Activated naive CD8-positive, alpha-beta T cell treated with anti-CD3 and anti-CD28 coated beads, Interleukin-2, amount 10 ng/mL, durations not matched to agents 7 days and 5 days (primary cell): ENCODE measurements at regions not wholly inside any gene's neighbourhood (a gene's known extent, or its start where the extent isn't known, plus 50 kb on each side); places are given as distances from the start of the nearest gene placed in this dataset.
"Not testable (repeated sequence)": the region's sequence is repeated elsewhere in the genome, so short reads cannot be mapped to it uniquely, and the experiment has no call there.

Experiments used
- ATAC-seq: fragments of 150-1000 bp; cut with Tn5 transposase; one replicate; pipeline ENCODE4 v1.10.0; 2021; ENCODE audit warnings: low read depth, moderate library complexity
- POLR2A ChIA-PET: fragments of 350-600 bp; sonication (Branson Sonifier 250); formaldehyde crosslinking; loops from one replicate; lab custom pipeline; 2021; ENCODE audit warnings: antibody characterized with exemption; lab: Charles Lee
- DNase-seq: peaks from one replicate; pipeline ENCODE4 v3.0.0; 2021
- H3K27ac Mint-ChIP-seq: one replicate; pipeline ENCODE4 v1.8.0; 2022; ENCODE audit warnings: mild to moderate bottlenecking, mixed read lengths
- H3K27me3 Mint-ChIP-seq: one replicate; pipeline ENCODE4 v1.8.0; 2022; ENCODE audit warnings: mild to moderate bottlenecking, moderate library complexity, mixed read lengths
- H3K36me3 Mint-ChIP-seq: one replicate; pipeline ENCODE4 v1.8.0; 2021; ENCODE audit warnings: mild to moderate bottlenecking, mixed read lengths
- H3K4me1 Mint-ChIP-seq: one replicate; pipeline ENCODE4 v1.8.0; 2021; ENCODE audit warnings: mixed read lengths
- H3K4me3 Mint-ChIP-seq: one replicate; pipeline ENCODE4 v1.8.0; 2022; ENCODE audit warnings: mild to moderate bottlenecking, moderate library complexity, mixed read lengths
- H3K9me3 Mint-ChIP-seq: one replicate; pipeline ENCODE4 v1.8.0; 2021; ENCODE audit warnings: mixed read lengths

DNA sequence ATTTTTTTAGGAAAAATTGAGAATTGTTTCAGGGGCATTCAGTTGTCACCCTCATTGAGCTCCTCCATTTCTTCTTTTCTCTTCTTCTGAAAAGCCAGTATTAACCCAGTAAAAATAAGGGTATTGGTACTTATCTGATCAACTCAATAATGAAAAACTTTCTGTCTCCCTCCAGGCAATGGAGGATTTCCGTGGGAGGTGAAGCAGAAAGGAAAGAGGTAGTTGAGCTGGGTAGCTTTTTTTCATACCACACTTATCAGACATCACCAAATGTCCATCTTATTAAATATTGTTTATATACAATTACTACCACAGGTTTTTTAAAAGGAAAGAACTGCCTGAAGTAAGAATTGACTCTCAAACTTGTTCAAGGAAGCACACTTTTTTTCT is 731.1 kb upstream of the ZNF608 start:
- H3K4me3 Mint-ChIP-seq: no peak overlapping the region
- no peaks in the 10 kb centered on the region for H3K9me3 Mint-ChIP-seq
- DNase-seq: no peak
- ATAC-seq: no peak
- no peak overlapping the region for H3K27ac Mint-ChIP-seq
- no peaks in the 10 kb centered on the region for H3K27me3 Mint-ChIP-seq
- no peaks in the 10 kb centered on the region for H3K36me3 Mint-ChIP-seq
- POLR2A ChIA-PET: no interaction called here
- H3K4me1 Mint-ChIP-seq: no peaks in the 10 kb centered on the region

DNA sequence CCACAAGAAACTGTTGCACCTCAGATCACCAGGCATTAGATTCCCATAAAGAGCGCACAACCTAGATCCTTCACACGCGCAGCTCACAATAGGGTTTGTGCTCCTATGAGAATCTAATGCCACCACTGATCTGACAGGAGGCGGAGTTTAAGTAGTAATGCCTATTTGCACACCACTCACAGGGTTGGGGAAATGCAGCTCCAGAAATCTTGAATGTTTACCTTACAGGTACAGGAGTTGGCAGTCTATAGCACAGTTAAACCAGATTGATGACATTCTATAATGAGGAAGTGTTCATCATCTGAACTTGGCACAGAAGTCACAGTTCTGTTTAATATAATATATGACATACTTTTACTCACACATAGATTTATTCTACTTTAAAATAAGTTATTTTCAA is 732.2 kb upstream of the ZNF608 start:
- Mint-ChIP-seq H3K9me3 (no peaks in the 10 kb centered on the region), H3K4me1 (no peaks in the 10 kb centered on the region), H3K27me3 (no peaks in the 10 kb centered on the region), H3K27ac (no peak overlapping the region), H3K36me3 (no peaks in the 10 kb centered on the region), H3K4me3 (no peak overlapping the region)
- no peak for DNase-seq
- ATAC-seq: no peak
- POLR2A ChIA-PET: no interaction called here

DNA sequence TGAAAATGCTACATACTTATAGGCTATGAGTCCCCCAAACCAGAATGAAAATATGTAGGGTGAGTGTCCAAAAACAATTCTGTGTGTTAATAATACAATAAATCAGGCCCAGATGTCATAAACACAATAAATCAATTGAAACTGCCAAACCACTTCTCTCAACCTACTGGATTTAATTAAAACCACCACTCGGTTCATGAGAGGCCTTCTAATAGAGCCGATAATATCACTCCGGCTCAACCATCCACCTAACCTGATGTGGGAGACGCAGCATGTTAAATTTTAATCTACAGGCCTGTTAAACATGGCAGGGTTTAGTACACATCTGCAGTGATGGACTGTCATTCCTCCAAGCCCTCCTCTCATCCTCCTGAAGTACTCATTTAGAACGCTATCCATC is 734.5 kb upstream of the ZNF608 start:
- Mint-ChIP-seq H3K36me3 (no peaks in the 10 kb centered on the region), H3K4me1 (no peaks in the 10 kb centered on the region), H3K4me3 (no peak overlapping the region), H3K27ac (no peak overlapping the region), H3K27me3 (no peaks in the 10 kb centered on the region), H3K9me3 (no peaks in the 10 kb centered on the region)
- POLR2A ChIA-PET: no interaction called here
- DNase-seq (no peak), ATAC-seq (no peak)

DNA sequence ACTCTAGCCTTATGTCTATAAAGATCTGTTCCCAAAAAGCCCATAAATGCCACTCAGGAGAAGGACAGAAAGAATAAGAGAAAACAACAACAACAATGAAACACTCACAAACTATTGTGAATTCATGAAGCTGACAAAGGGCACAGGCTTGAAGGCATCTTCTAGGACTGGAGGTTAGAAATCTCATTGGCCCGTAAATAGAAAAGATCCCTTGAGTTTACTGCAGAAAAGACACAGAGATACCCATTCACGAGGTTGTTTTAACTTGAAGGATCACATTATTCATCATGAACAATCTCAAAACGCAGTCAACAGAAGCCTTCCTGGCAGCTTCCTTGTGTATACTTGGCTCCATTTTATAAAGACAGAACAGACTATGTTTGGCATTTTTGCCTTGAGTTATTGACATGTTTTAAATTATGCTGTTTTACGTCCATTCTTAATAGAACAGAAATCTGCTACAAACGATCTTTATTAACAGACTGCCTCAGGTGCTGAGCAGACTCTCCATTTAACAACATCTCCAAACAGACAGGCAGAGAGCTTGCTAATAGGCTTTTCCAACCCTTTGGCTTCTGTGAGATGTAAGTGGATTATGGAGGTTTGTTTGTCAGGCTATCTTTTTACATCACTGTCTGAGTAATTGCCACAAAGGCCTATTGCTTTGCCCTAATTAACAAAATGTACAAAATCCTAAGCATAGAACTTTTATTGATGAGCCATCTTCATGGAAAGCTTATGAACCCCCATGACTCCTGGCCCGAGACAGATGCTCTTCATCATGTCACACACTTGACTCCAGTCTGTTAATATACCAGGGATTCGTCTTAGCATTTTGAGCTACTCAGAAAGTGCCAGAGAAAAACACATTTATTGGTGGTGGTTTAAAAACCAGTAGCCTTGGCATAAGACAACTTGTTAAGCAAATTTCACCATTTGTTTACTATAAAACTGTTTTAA is 735.3 kb upstream of the ZNF608 start:
- Mint-ChIP-seq H3K27ac (no peak overlapping the region), H3K9me3 (no peaks in the 10 kb centered on the region), H3K27me3 (no peaks in the 10 kb centered on the region), H3K4me1 (no peaks in the 10 kb centered on the region), H3K36me3 (no peaks in the 10 kb centered on the region), H3K4me3 (no peak overlapping the region)
- no peak for DNase-seq
- ATAC-seq: no peak
- POLR2A ChIA-PET: no interaction called here

DNA sequence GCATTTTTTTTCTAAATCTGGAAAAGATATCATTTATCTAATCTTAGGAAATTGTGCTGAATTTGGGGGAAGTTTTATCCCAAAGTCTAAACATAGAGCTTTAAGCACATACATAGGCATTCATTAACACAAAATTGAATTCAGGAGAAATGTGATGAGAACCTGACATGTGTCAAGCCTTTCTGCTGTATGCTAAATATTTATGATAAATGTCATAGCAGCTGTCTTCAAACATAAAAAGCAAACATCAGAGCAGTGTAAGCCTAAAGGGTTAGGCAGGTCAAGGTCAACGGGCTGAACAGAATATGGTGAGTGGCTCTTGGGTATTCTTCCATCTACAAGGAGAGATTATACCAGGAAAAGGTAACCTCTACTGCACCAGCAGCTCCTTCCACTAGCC is 737.2 kb upstream of the ZNF608 start:
- Mint-ChIP-seq H3K4me1 (no peaks in the 10 kb centered on the region), H3K36me3 (no peaks in the 10 kb centered on the region), H3K27ac (no peak overlapping the region), H3K4me3 (no peak overlapping the region), H3K27me3 (no peaks in the 10 kb centered on the region), H3K9me3 (peaks cover 3% of the 10 kb centered on the region)
- DNase-seq (no peak), ATAC-seq (no peak)
- POLR2A ChIA-PET: no interaction called here

DNA sequence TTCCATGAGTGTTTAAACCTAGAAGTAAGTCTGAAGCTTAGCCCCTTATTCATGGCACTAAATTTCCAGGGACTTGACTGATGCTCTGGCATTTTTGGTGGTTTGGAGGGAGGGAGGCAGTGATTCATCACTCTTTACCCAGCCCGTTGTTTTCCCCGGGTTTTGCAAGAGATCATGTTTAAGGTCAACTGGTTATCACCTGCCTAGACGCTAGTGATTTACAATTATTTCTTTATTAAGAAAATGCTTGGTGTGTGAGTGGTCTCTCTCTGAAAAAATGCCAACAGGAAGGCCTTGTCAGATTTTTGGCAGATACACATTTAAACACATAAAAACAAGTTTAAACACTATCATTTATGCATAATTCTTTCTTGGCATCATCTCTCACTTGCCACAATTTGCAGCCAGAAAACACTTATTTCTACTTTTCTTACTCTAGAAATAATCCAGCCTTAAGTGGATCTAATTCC is 737.9 kb upstream of the ZNF608 start:
- Mint-ChIP-seq H3K36me3 (no peaks in the 10 kb centered on the region), H3K27me3 (no peaks in the 10 kb centered on the region)

DNA sequence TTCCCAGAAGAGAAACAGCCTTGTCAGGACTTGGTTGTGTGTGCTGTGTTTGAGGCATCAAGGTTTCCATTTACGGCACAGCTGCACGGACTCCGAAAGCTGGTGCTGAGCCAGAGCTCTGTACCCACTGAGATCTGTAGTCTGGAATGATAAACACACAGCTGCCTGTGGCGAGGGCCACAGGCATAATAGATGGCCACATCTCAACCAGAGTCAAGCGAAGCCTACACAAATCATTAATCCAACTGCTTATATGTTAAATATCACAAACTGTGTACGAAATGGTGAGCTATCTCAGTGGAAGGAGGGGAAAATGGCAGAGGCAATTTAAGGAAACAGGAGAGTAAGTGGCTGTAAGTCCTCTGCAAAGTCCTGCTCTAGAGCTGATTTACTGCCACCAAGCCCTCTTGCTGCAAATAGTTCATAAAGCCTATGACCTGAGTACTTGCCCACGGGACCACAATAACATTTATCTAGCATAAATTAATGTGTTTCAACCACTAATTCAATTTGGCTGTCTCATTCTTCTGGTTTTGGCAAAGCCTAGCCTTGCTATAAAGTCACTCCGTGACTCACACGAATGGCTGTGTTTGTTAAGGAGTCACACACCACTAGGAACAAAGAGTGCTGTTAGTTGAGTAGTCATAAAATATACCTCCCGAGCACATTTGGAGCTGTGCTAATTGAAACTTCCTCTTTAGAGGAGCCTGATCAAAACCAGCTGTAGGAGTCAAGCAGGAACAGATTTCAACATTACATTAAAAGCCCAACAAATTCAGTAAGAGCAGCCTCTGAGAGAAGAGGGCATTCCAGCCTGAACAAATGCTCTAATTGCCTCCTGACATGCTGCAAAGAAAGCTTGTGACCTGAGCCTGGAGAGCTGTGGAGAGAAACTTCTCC is 738.6 kb upstream of the ZNF608 start:
- ATAC-seq (no peak), DNase-seq (no peak)
- H3K4me1 Mint-ChIP-seq: no peaks in the 10 kb centered on the region
- no peaks in the 10 kb centered on the region for H3K36me3 Mint-ChIP-seq
- no peak overlapping the region for H3K27ac Mint-ChIP-seq
- POLR2A ChIA-PET: no interaction called here
- no peaks in the 10 kb centered on the region for H3K27me3 Mint-ChIP-seq
- H3K4me3 Mint-ChIP-seq: no peak overlapping the region
- peaks cover 3% of the 10 kb centered on the region for H3K9me3 Mint-ChIP-seq

More for the DNA sequence above, 737.9 kb upstream of the ZNF608 start:
- Mint-ChIP-seq H3K4me1 (no peaks in the 10 kb centered on the region), H3K27ac (no peak overlapping the region), H3K4me3 (no peak overlapping the region), H3K9me3 (peaks cover 3% of the 10 kb centered on the region)
- POLR2A ChIA-PET: no interaction called here
- no peak for DNase-seq
- no peak for ATAC-seq

DNA sequence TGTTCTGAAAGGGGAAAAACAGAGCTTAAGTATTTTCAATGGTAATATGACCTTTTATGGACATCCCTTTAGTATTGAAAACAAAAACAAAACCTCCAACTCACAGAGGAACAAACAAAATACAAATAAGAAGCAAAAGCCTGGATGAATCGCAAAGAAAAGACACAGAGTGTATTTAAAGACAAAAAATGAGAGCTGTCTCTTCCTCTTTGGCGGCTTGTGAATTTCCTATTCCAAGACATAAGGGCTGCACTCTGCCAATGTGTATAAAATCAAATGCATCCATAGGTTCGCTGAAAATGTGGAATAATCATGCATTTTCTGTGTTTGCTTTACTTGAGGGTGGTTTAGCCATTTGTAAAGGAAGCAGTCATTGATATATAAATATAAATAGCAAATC is 739.3 kb upstream of the ZNF608 start:
- DNase-seq (no peak), ATAC-seq (no peak)
- H3K4me3 Mint-ChIP-seq: no peak overlapping the region
- POLR2A ChIA-PET: no interaction called here
- no peaks in the 10 kb centered on the region for H3K4me1 Mint-ChIP-seq
- no peak overlapping the region for H3K27ac Mint-ChIP-seq
- H3K27me3 Mint-ChIP-seq: peaks cover 1% of the 10 kb centered on the region
- H3K36me3 Mint-ChIP-seq: no peaks in the 10 kb centered on the region
- H3K9me3 Mint-ChIP-seq: peaks cover 3% of the 10 kb centered on the region

DNA sequence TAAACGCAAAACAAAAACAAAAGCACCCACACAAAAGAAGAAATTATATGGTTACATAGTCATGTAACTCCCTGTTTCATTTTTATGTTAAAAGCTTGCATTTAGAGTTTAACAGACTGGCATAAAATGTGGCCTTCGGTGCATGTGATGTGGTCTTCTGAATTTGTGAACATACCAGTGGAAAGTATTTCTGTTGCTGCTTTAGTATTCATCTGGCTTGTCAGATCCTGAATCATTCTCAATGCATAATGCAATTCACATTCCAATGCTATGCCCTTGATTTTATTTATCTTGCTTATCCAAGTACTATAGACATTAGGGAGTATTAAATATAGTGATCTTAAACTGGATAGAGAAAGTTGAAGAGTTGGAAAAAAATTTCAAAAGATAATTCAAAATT is 740.2 kb upstream of the ZNF608 start:
- POLR2A ChIA-PET: no interaction called here
- Mint-ChIP-seq H3K9me3 (peaks cover 3% of the 10 kb centered on the region), H3K36me3 (no peaks in the 10 kb centered on the region), H3K27ac (no peak overlapping the region), H3K27me3 (peaks cover 1% of the 10 kb centered on the region), H3K4me1 (no peaks in the 10 kb centered on the region), H3K4me3 (no peak overlapping the region)
- ATAC-seq: no peak
- DNase-seq: no peak

DNA sequence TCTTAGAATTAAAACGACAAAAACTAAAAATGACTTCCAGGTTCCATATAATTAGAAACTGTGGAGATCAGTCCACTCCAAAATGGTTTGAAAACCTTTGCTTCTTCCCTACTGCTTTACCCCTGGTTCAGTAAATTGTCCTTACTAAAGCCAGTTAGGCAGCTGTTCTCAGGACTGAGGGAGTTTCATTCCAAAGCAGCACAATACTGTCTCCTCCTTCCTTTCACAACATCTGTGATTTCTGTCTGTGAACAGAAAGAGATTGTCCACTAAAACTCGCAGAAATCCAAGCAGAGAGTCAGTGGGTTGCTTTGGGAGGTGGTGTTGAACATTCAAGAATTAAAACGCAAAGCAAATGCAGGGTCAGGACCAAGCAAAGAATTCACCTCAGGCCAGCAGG is 740.8 kb upstream of the ZNF608 start:
- no peak for DNase-seq
- Mint-ChIP-seq H3K27me3 (peaks cover 1% of the 10 kb centered on the region), H3K27ac (no peak overlapping the region), H3K4me3 (no peak overlapping the region), H3K4me1 (no peaks in the 10 kb centered on the region), H3K36me3 (no peaks in the 10 kb centered on the region), H3K9me3 (peaks cover 3% of the 10 kb centered on the region)
- POLR2A ChIA-PET: no interaction called here
- ATAC-seq: no peak

DNA sequence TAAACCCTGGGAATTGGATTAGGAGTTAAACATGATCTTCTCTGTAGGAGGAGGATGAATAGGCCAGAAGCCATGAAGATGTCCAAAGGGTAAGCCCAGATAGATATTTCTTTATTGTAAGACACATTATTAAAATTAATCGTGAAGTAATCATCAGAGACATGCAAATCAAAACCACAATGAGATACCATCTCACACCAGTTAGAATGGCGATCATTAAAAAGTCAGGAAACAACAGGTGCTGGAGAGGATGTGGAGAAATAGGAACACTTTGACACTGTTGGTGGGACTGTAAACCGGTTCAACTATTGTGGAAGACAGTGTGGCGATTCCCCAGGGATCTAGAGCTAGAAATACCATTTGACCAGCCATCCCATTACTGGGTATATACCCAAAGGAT is 741.2 kb upstream of the ZNF608 start:
- H3K27me3 Mint-ChIP-seq, H3K9me3 Mint-ChIP-seq, H3K27ac Mint-ChIP-seq, H3K4me3 Mint-ChIP-seq, DNase-seq, POLR2A ChIA-PET, ATAC-seq, H3K36me3 Mint-ChIP-seq, H3K4me1 Mint-ChIP-seq: not testable (repeated sequence)

DNA sequence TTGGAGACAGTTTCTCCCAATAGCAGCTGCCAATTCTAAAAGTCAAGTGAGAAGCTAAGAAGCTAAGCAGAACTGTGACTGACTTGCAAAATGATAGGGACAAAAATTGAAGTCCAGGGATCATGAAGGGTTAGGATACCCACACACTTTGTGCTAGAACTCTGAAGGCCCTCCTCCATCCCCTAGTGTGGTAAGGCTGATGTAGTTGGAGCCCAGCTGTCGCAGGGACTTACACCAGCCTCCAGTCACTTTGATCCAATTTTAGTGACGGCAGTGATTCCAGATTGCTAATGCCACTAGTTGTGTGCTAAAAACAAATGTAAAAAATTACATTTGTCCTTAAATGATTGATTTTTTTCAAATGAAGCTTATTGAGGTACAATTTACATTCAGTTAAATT is 742.7 kb upstream of the ZNF608 start:
- no peaks in the 10 kb centered on the region for H3K36me3 Mint-ChIP-seq
- H3K4me3 Mint-ChIP-seq: no peak overlapping the region
- ATAC-seq: no peak
- H3K27me3 Mint-ChIP-seq: peaks cover 1% of the 10 kb centered on the region
- POLR2A ChIA-PET: no interaction called here
- no peak overlapping the region for H3K27ac Mint-ChIP-seq
- no peaks in the 10 kb centered on the region for H3K4me1 Mint-ChIP-seq
- peaks cover 4% of the 10 kb centered on the region for H3K9me3 Mint-ChIP-seq
- no peak for DNase-seq

DNA sequence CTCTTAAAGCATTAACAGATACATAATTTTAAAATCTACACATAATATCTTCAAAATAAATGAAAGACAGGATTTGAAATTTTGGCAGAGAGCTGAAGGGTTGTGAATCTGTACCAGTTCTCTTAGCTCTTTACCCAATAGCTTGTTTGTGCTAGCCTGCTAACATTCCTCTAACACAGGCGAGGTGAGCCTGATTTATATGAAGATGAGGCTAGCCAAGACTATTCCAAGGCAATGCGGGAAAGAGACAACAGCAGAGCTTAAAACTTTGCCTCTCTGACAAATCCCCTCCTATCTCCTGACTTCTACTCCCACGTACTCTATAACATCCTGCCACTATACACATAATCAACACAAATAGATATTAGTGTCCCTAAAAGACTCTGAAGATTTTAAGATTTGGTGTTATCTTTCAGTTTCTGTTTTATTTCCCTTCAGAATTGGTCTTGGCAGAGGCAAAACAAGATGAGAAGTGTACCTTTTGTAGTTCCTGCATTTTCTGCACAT is 745.6 kb upstream of the ZNF608 start:
- H3K27me3 Mint-ChIP-seq: peaks cover 1% of the 10 kb centered on the region
- H3K27ac Mint-ChIP-seq: no peak overlapping the region
- POLR2A ChIA-PET: interaction anchor here (0.6 kb wide), 1 partner anchor 48 kb away, joined by 3 read pairs; no protein-coding TSS in a partner anchor
- peaks cover 4% of the 10 kb centered on the region for H3K9me3 Mint-ChIP-seq
- no peak for ATAC-seq
- DNase-seq: no peak
- H3K4me1 Mint-ChIP-seq: no peaks in the 10 kb centered on the region
- no peaks in the 10 kb centered on the region for H3K36me3 Mint-ChIP-seq
- H3K4me3 Mint-ChIP-seq: no peak overlapping the region
